ENCODE measurements at regions not wholly inside any gene's neighbourhood (a gene's known extent, or its start where the extent isn't known, plus 50 kb on each side); places are given as distances from the start of the nearest gene placed in this dataset.

GRCh38 chr1:103198076-103198475 is 89.8 kb upstream of the COL11A1 start:
- H3K9me3 Mint-ChIP-seq = no peaks in the 10 kb centered on the region
- TF ChIP-seq CTCF (conservative IDR thresholded peaks at IDR 0.05; ENCODE audit: low read depth in 2 of 2) (no peak), CREB1 (CRISPR knock-in tag; IDR thresholded peaks at IDR 0.05; ENCODE audit: low read depth) (no peak), STAT1 (IDR thresholded peaks at IDR 0.05; ENCODE audit: unreplicated experiment) (no peak), POLR2AphosphoS5 (IDR thresholded peaks at IDR 0.05; ENCODE audit: low read depth) (no peak), ETS1 (IDR thresholded peaks at IDR 0.05) (no peak), JUNB (IDR thresholded peaks at IDR 0.05; ENCODE audit: unreplicated experiment) (no peak), NANOG (IDR thresholded peaks at IDR 0.05; ENCODE audit: borderline replicate concordance) (no peak), ZNF114 (CRISPR knock-in tag; IDR thresholded peaks at IDR 0.05) (no peak), EZH2phosphoT487 (IDR thresholded peaks at IDR 0.05; ENCODE audit: unreplicated experiment) (no peak), ZNF462 (CRISPR knock-in tag; IDR thresholded peaks at IDR 0.05) (no peak), EZH2 (IDR thresholded peaks at IDR 0.05; ENCODE audit: low read depth, unreplicated experiment) (no peak), REST (IDR thresholded peaks at IDR 0.05; ENCODE audit: unreplicated experiment) (no peak), ZNF331 (CRISPR knock-in tag; IDR thresholded peaks at IDR 0.05; ENCODE audit: low read depth) (no peak)
- DNase-seq (ENCODE audit: low spot score) (no peak), ATAC-seq (no peak)
- Histone ChIP-seq H3K4me2 (no peak overlapping the region), H4K20me1 (replicated peaks; ENCODE audit: insufficient read depth) (no peaks in the 10 kb centered on the region), H3K36me3 (ENCODE audit: insufficient read depth) (no peaks in the 10 kb centered on the region), H3K79me2 (replicated peaks; ENCODE audit: insufficient read depth) (no peaks in the 10 kb centered on the region), H3K27ac (ENCODE audit: low read depth) (no peak overlapping the region), H2AFZ (0 out of 2 replicates have a peak overlapping the region, but pooled peaks have one; percentile 25), H3K9me2 (ENCODE audit: insufficient read depth) (no peaks in the 10 kb centered on the region), H3F3A (replicated peaks; ENCODE audit: low read depth) (no peaks in the 10 kb centered on the region), H3K27me3 (ENCODE audit: insufficient read depth) (no peaks in the 10 kb centered on the region), H3K4me3 (no peak overlapping the region), H3K4me1 (ENCODE audit: insufficient read depth) (no peaks in the 10 kb centered on the region)
- H3K36me3 Mint-ChIP-seq (ENCODE audit: low read depth) = no peaks in the 10 kb centered on the region
- H3K27me3 Mint-ChIP-seq (ENCODE audit: insufficient read depth, low read depth, poor library complexity) = no peaks in the 10 kb centered on the region
- H3K4me1 Mint-ChIP-seq = no peaks in the 10 kb centered on the region
- no peak overlapping the region for H3K27ac Mint-ChIP-seq
- no peak overlapping the region for H3K4me3 Mint-ChIP-seq
